DND-41 (cell line): ENCODE measurements at regions not wholly inside any gene's neighbourhood (a gene's known extent, or its start where the extent isn't known, plus 50 kb on each side); places are given as distances from the start of the nearest gene placed in this dataset.
"Not testable (repeated sequence)": the region's sequence is repeated elsewhere in the genome, so short reads cannot be mapped to it uniquely, and the experiment has no call there.

Source experiments
- ATAC-seq: fragments of 200-7000 bp; cut with Tn5 transposase; 3 replicates; pipeline ENCODE4 v1.9.1; 2021; ENCODE audit warnings: low read depth; ENCODE audit not compliant: insufficient read depth
- DNase-seq: peaks from one replicate; pipeline ENCODE4 v3.0.0-alpha.2; 2020
- H2AFZ ChIP-seq: 2 replicates; pipeline ENCODE4 v1.6.0; 2012; ENCODE audit warnings: low read depth, low read length
- H3K27ac ChIP-seq: 2 replicates; pipeline ENCODE4 v1.5.1; 2012; ENCODE audit warnings: low read length, inconsistent platforms
- H3K27me3 ChIP-seq: fragments of 200-600 bp; sonication (generic); 2 replicates; pipeline ENCODE4 v1.6.0; 2012; ENCODE audit warnings: low read length, mild to moderate bottlenecking, inconsistent platforms; ENCODE audit not compliant: insufficient read depth, poor library complexity
- H3K36me3 ChIP-seq: 2 replicates; pipeline ENCODE4 v1.5.1; 2012; ENCODE audit warnings: low read length, inconsistent platforms; ENCODE audit not compliant: insufficient read depth
- H3K4me1 ChIP-seq: 2 replicates; pipeline ENCODE4 v1.5.1; 2012; ENCODE audit warnings: mild to moderate bottlenecking, low read length; ENCODE audit not compliant: insufficient read depth
- H3K4me2 ChIP-seq: 2 replicates; pipeline ENCODE4 v1.6.0; 2012; ENCODE audit warnings: mild to moderate bottlenecking, moderate library complexity, low read length, inconsistent platforms; ENCODE audit not compliant: insufficient read depth
- H3K4me3 ChIP-seq, 2 experiments: fragments of 200-600 bp in 1 of 2; shearing (Covaris generic) in 1 of 2; 2 replicates each; pipeline ENCODE4 v1.5.1; 2012 to 2016; ENCODE audit warnings: inconsistent platforms in 2 of 2, low read length in 2 of 2, mild to moderate bottlenecking in 2 of 2, low read depth in 1 of 2, moderate library complexity in 1 of 2
- H3K79me2 ChIP-seq: 2 replicates; pipeline ENCODE4 v1.6.0; 2012; ENCODE audit warnings: low read length, inconsistent platforms; ENCODE audit not compliant: insufficient read depth
- H3K9ac ChIP-seq: 2 replicates; pipeline ENCODE4 v1.6.0; 2012; ENCODE audit warnings: low read depth, mild to moderate bottlenecking, inconsistent platforms, low read length, moderate library complexity
- H3K9me3 ChIP-seq: 2 replicates; pipeline ENCODE4 v1.5.1; 2012; ENCODE audit warnings: low read length, moderate library complexity, mild to moderate bottlenecking, inconsistent platforms; ENCODE audit not compliant: insufficient read depth, severe bottlenecking
- H4K20me1 ChIP-seq: 2 replicates; pipeline ENCODE4 v1.6.0; 2012; ENCODE audit warnings: low read length; ENCODE audit not compliant: insufficient read depth
- EZH2 ChIP-seq: IDR thresholded peaks from 3 replicates; pipeline ENCODE4 v1.6.1; 2012; ENCODE audit warnings: borderline replicate concordance, low read depth, mild to moderate bottlenecking, moderate library complexity, low read length, inconsistent platforms; ENCODE audit not compliant: severe bottlenecking
- TF ChIP-seq, protein P1 (sequence below): IDR thresholded peaks from 2 replicates; pipeline ENCODE4 v1.5.1; 2012; ENCODE audit warnings: borderline replicate concordance, low read length, moderate library complexity, mild to moderate bottlenecking; ENCODE audit not compliant: poor library complexity, severe bottlenecking; ENCODE audit errors: extremely low read depth

DNA sequence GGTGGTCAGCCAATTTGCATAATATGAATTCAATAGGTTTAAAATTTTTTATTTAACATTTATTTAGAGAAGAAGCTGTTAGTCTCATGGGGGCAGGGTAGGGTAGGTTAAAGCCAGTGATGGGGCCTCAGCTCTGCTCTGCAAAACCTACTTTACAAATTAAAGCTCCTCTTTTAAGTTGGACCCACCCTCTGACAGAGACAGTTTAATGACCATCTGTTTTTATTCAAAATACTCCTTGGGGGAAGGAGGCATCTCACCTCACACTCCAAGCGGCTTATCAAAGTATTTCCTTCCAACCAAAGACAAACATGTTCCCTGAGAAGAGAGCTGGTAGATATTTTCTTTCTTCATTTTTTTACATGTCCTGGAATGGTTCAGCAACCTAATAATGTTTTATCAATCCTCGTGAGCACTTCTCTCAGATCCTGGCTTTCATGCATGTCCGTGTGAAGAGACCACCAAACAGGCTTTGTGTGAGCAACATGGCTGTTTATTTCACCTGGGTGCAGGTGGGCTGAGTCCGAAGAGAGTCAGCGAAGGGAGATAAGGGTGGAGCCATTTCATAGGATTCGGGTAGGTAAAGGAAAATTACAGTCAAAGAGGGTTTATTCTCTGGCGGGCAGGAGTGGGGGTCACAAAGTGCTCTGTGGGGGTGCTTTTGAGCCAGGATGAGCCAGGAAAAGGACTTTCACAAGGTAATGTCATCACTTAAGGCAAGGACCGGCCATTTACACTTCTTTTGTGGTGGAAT is 184.7 kb downstream of the GJA1 start:
- DNase-seq: no peak
- no peaks in the 10 kb centered on the region for H3K79me2 ChIP-seq
- H2AFZ ChIP-seq: no peak overlapping the region; the same call in 1 of the 2 replicates
- H4K20me1 ChIP-seq: no peaks in the 10 kb centered on the region
- H3K9me3 ChIP-seq: no peaks in the 10 kb centered on the region
- no peaks in the 10 kb centered on the region for H3K4me1 ChIP-seq
- H3K27me3 ChIP-seq: no peaks in the 10 kb centered on the region
- no peaks in the 10 kb centered on the region for H3K36me3 ChIP-seq
- H3K4me2 ChIP-seq: no peak overlapping the region
- H3K4me3 ChIP-seq: no peak overlapping the region
- H3K27ac ChIP-seq: no peak overlapping the region
- no peak overlapping the region for H3K9ac ChIP-seq
- TF ChIP-seq, protein P1, sequence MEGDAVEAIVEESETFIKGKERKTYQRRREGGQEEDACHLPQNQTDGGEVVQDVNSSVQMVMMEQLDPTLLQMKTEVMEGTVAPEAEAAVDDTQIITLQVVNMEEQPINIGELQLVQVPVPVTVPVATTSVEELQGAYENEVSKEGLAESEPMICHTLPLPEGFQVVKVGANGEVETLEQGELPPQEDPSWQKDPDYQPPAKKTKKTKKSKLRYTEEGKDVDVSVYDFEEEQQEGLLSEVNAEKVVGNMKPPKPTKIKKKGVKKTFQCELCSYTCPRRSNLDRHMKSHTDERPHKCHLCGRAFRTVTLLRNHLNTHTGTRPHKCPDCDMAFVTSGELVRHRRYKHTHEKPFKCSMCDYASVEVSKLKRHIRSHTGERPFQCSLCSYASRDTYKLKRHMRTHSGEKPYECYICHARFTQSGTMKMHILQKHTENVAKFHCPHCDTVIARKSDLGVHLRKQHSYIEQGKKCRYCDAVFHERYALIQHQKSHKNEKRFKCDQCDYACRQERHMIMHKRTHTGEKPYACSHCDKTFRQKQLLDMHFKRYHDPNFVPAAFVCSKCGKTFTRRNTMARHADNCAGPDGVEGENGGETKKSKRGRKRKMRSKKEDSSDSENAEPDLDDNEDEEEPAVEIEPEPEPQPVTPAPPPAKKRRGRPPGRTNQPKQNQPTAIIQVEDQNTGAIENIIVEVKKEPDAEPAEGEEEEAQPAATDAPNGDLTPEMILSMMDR: no peak
- no peak for TF ChIP-seq EZH2
- ATAC-seq: no peak

DNA sequence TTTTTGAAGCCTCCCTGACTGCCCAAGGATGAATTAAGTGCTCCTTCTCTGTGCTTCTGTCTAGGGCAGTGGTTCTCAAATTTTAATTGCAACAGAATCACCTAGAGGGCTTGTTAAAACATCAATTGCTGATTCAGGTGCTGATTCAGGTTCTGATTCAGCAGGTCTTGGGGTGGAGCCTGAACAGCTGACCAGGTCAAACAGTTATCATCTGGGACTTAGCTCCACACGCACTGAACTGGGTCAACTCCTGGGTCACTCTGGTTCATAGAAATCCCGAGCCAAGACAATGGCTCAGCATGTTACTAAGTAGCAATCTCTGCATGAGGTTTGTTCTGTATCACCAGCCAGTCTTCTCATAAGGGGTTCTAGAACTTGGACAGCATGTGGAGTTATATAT is 192.3 kb downstream of the GJA1 start:
- H3K4me1 ChIP-seq: peaks cover 6% of the 10 kb centered on the region; the same call in 1 of the 2 replicates

DNA sequence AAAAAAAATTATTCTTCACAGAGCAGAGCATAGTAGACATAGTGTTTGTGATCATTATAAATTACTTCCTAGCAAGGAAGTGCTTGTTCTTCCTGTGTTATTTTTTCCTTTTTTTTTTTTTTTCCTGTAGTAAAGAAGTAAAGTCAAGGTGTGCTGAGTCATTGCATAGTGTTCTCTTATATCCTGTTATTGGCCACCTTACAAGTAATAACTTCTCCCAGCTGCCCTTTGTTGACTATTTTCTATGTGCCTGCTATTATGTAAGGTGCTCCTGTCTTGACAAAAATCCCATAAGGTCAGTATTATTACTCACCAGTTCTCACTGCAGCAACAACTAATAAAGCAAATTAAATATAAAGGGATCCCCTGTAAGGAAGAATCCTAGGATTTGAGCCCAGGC is 195.3 kb downstream of the GJA1 start:
- Histone ChIP-seq H2AFZ (no peak overlapping the region), H3K4me2 (no peak overlapping the region), H3K27ac (no peak overlapping the region), H3K4me3 (no peak overlapping the region), H3K4me1 (peaks cover 6% of the 10 kb centered on the region; the same call in 1 of the 2 replicates), H3K27me3 (no peaks in the 10 kb centered on the region), H3K9ac (no peak overlapping the region), H3K9me3 (peaks cover 48% of the 10 kb centered on the region), H3K79me2 (no peaks in the 10 kb centered on the region), H4K20me1 (no peaks in the 10 kb centered on the region), H3K36me3 (peaks cover 9% of the 10 kb centered on the region; the same call in 1 of the 2 replicates)
- DNase-seq (no peak), ATAC-seq (no peak)
- no peak for TF ChIP-seq EZH2
- TF ChIP-seq, protein P1: no peak

More for the DNA sequence above, 192.3 kb downstream of the GJA1 start:
- Histone ChIP-seq H3K36me3 (peaks cover 6% of the 10 kb centered on the region; the same call in 1 of the 2 replicates), H4K20me1 (no peaks in the 10 kb centered on the region), H2AFZ (no peak overlapping the region), H3K4me2 (no peak overlapping the region), H3K9me3 (peaks cover 23% of the 10 kb centered on the region), H3K27me3 (no peaks in the 10 kb centered on the region), H3K9ac (no peak overlapping the region), H3K4me3 (no peak overlapping the region), H3K27ac (no peak overlapping the region), H3K79me2 (no peaks in the 10 kb centered on the region)
- TF ChIP-seq, protein P1: no peak
- no peak for TF ChIP-seq EZH2
- DNase-seq (no peak), ATAC-seq (no peak)

DNA sequence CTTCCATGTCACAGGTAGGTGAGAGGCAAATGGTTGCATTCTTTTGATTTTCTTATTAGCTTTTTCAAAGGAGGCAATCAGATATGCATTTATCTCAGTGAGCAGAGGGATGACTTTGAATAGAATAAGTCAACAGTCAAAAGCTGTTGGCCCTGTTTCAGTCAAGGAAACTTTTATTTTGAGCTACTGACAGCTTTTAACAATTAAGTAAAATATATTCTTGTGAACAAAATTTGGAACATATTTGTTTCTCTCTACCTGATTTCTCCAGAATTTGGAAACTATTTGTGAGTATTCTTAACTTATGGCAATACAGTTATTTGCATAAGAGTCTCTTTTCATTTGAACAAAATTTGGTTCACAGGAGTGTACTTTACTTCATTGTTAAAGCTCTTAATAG is 196.3 kb downstream of the GJA1 start:
- H2AFZ ChIP-seq, H4K20me1 ChIP-seq, H3K79me2 ChIP-seq, H3K4me3 ChIP-seq, H3K9ac ChIP-seq, H3K36me3 ChIP-seq, H3K4me2 ChIP-seq, DNase-seq, H3K4me1 ChIP-seq, H3K27ac ChIP-seq, ATAC-seq, H3K27me3 ChIP-seq: not testable (repeated sequence)
- peaks cover 53% of the 10 kb centered on the region for H3K9me3 ChIP-seq
